ENCODE measurements at regions not wholly inside any gene's neighbourhood (a gene's known extent, or its start where the extent isn't known, plus 50 kb on each side); places are given as distances from the start of the nearest gene placed in this dataset.

GRCh38 chr13:22126433-22127021 lies 455.7 kb downstream of the FGF9 start:
- DNase-seq (ENCODE audit: low spot score) = no peak

- no peak for DNase-seq (ENCODE audit: low spot score)
Measured at GRCh38 chr13:22127277-22128164, 456.6 kb downstream of the FGF9 start.

GRCh38 chr13:22128441-22129408 lies 457.9 kb downstream of the FGF9 start:
- no peak for DNase-seq (ENCODE audit: low spot score)

- DNase-seq (ENCODE audit: low spot score) = no peak
Measured at GRCh38 chr13:22130254-22130653, 459.4 kb downstream of the FGF9 start.

- DNase-seq (ENCODE audit: low spot score) = no peak
Measured at GRCh38 chr13:22134261-22134660, 463.4 kb downstream of the FGF9 start.

DNA sequence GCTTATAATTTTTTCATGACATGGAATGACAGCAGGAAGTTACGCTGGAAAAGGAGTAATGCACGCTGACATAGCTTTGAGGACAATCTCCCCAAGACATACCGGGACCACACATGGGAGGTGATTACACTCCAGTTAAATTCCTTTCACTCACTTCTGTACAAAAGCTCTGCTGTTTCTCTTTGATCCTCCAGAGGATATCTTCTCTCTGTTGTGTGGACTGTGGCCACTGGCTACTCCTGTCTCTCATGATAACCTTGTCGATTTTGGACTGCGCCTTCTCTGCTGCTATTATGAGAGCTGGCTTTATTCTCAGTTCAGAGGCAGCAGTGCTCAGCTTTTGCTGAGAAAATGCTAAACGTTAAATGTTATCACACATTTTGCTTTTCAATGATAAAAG lies 464.6 kb downstream of the FGF9 start:
- DNase-seq (ENCODE audit: low spot score) = no peak

DNA sequence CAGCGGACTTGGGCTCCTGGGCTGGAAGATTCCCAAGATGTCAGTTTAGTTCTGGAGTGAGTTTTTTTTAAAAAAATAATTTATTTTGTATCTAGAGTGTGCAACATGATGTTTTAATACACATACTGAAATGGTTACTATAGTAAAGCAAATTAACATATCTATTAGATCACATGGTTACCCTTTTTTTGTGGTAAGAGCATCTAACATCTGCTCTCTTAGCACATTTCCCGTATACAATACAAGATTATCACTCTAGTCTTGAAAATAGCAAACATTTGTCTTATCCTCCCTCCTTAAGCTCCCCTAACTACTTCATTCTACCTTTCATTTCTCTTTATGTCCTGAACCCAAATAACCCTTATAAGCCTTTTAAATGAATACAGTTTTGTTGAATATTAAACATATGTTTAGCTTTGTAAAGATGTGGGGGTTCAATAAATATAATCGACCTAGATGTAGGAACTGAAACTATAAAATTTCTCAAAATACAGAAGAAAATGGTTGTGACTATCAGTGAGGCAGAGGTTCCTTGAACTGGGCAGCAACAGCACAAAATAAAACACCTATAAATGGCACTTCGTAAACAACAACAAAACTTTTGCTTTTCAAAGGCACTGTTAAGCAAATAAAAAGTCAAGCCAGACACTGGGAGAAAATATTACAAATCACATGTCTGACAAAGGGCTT lies 466.6 kb downstream of the FGF9 start:
- no peak for DNase-seq (ENCODE audit: low spot score)

DNA sequence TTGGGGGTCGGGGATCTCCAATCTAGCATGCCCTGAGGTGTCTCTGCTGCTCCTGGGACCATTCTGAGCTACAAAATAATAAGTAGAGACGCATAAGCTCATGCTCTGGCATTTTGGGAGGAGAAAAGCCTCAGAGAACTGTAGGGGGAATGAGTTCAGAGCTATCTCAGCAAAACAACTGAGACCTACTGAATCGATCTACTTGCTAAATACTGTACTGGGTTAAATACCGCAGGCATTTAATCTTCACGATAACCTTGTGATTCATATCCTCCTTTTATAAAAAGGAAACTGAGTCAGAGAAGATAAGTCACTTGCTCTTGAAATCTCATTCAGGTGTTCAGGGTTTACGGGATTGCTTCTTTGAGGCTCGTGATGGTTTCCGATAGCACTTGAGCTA lies 468.1 kb downstream of the FGF9 start:
- no peak for DNase-seq (ENCODE audit: low spot score)

- DNase-seq (ENCODE audit: low spot score) = no peak
Measured at GRCh38 chr13:22141716-22142115, 470.8 kb downstream of the FGF9 start.

DNA sequence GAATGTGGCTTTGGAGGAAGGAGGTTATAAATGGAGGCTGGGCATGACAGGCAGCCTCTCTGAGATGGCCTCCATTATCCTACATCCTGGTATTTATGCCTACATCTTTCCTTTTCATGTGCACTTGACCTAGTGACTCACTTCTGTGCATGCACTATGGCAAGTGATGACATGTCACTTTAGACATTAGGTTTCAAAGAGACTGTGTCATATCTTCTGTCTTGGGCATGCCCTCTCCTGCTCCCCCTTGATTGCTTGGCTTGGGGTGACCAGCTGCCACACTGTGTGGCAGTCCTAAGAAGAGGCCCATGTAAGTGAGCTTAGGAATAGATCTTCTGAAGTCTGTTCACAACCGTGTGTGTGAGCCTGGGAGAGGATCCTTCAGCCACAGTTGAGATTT lies 472.8 kb downstream of the FGF9 start:
- DNase-seq (ENCODE audit: low spot score) = no peak

GRCh38 chr13:22144806-22145205 lies 473.9 kb downstream of the FGF9 start:
- DNase-seq (ENCODE audit: low spot score) = no peak

DNA sequence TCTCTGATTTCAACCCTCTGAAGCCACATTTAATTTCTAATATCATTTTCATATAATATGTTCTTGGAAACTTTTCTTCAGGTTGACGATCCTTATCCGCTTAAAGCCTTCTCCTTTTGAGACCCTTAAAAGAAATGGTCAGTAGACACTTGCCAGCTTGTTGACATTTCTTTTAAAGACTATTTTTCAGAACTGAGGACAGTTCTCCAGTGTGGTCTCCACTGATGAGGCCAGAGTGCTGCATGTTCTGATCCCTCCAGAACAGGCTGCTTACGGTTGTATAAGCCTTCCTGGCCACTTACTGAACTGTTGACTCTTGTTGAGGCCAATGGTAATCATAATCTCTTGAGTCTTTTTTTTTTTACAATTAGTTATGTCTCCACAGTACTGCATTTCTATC lies 477.3 kb downstream of the FGF9 start:
- DNase-seq (ENCODE audit: low spot score) = no peak

DNA sequence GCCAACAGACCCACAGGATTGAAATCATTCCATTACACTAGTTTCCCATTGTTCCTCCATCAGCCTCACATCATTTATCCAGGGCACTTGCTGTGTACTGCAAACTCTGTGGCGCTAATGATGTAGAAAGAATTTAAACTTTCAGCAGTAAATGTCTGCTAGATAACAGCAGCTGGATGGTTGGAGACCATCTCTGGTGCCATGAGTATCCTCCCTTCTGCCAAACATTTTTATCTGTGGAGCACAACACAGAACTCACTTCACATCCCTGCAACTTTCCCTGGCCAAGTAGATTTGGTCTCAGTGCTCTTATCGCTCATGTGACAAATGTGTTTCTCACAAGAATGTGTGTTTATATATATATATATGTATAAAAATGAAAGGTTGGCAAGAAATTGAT lies 481.9 kb downstream of the FGF9 start:
- DNase-seq (ENCODE audit: low spot score) = no peak

GRCh38 chr13:22154041-22154440 lies 483.2 kb downstream of the FGF9 start:
- peak; percentile 30 for DNase-seq (ENCODE audit: low spot score)

DNA sequence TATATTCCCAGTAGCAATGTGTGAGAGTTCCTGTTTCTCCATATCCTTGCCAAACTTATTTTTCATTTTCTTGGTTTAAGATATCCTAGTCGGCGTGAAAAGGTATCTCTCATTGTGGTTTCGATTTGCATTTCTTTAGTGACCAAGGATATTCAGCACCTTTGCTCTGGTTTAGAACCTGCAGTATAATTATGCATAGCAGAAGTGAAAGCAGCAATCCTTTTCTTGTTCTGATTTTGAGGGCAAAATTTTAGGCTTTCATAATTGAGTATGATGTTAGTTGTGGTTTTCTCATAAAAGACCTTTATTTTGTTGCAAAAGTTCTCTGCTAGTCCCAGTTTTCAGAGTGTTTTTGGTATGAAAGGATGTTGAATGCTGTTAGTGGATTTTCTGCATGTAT lies 491.0 kb downstream of the FGF9 start:
- no peak for DNase-seq (ENCODE audit: low spot score)

DNA sequence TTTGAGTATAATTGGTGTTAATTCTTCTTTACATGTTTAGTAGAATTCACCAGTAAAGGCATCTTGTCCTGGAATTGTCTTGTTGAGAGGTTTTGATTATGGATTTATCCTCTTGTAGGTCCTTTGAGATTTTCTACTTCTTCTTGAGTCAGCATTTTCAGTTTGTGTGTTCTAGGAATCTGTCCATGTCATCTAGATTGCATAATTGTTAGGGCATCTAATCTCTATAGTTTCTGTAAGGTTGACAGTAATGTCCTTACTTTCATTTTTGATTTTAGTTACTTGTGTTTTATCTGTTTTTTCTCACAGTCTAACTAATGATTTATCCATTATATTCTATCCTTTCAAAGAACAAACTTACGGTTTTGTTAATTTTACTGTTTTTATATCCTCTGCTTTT lies 492.0 kb downstream of the FGF9 start:
- no peak for DNase-seq (ENCODE audit: low spot score)

DNA sequence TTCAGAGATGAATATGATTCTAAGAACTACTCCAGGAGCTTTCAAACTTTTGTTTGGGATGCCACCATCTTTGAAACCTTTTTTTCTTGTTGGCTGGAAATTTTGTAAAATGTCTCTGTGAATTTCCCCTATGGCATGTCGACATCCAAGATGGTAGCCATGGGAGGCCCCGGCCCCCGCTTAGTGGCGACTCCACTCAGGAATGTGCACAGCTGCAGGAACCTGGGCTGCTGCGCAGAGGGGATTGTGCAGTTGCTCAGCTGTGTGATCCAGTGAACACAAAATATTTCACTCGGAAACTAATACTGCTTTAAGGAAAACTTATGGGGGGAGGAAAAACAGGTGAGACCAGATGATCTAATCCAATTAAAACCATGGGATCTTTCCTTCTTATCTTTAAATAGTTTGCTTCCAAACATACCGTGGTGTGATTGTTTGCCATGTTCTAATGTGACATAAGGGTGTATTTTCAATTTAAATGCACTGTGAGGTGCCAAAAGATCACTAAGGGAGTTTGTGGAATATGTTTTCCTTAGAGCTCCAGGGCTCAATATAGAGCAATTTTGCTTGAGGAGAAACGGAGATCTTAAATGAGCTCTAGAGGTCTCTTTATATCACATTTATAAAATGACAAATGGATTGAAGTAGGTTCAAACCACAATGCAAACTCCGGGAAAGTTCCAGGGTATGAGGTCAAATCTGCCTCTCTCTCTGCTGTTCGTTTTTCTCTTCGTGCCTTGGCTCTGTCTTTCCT lies 497.7 kb downstream of the FGF9 start:
- DNase-seq (ENCODE audit: low spot score) = no peak

DNA sequence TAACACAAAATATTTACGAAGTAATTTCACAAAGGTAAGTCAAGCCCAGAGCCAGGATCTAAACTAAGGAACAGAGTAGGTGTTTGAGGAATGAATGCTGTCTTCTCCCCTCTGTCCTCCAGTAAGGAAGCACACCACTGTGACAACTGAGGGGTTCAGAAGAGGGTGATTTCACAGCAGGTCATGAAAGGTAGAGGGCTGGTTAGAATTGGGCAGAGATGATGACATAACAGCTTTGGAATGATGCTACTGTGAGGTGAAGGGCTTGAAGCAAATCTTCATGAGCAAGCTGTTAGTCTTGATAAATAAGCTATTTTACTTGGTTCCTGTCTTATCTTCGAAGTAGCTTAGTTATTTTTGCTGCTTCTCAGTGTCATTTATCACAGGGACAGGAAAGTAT lies 498.6 kb downstream of the FGF9 start:
- no peak for DNase-seq (ENCODE audit: low spot score)

DNA sequence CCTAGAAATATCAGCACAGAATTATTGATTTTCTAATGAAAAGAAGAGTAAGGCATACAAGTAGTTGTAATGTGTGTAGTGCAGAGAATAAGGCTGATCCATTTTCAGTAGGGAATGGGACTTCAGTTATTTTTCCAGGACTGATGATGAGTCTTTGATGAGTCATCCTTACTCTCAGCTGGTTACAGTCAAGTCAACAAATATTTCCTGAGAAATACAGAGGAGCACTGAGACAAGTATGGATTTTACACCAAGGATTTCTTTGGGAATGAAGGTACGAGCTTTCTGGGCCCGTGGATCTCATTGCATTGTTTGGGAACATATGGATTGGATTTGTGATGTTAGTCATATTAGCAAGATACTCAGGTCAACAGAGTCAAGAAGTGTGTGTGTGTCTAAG lies 502.7 kb downstream of the FGF9 start:
- no peak for DNase-seq (ENCODE audit: low spot score)

GRCh38 chr13:22175241-22175640 lies 504.4 kb downstream of the FGF9 start:
- no peak for DNase-seq (ENCODE audit: low spot score)

GRCh38 chr13:22175815-22176214 lies 504.9 kb downstream of the FGF9 start:
- no peak for DNase-seq (ENCODE audit: low spot score)
